B cell (primary cell): ENCODE measurements at regions not wholly inside any gene's neighbourhood (a gene's known extent, or its start where the extent isn't known, plus 50 kb on each side); places are given as distances from the start of the nearest gene placed in this dataset.

ENCODE experiments used
- ATAC-seq: fragments of 200-7000 bp; cut with Tn5 transposase; one replicate; pipeline ENCODE4 v1.10.0; 2021; ENCODE audit warnings: low read depth, mild to moderate bottlenecking, moderate number of reproducible peaks, moderate library complexity
- CTCF ChIA-PET: fragments of 350-600 bp; sonication (Branson Sonifier 250); formaldehyde crosslinking; loops from one replicate; lab custom pipeline; 2021; ENCODE audit warnings: antibody characterized with exemption, inconsistent platforms; lab: Charles Lee
- POLR2A ChIA-PET: fragments of 350-600 bp; sonication (Branson Sonifier 250); formaldehyde crosslinking; loops from one replicate; lab custom pipeline; 2021; ENCODE audit warnings: antibody characterized with exemption; lab: Charles Lee
- DNase-seq: peaks from one replicate; pipeline ENCODE4 v3.0.0; 2013
- H2AFZ ChIP-seq: 2 replicates; pipeline ENCODE4 v1.6.1; 2012; ENCODE audit warnings: mild to moderate bottlenecking, low read depth, low read length; ENCODE audit not compliant: insufficient read depth, poor library complexity, severe bottlenecking
- H3K27ac ChIP-seq, 2 donors: 1 replicate in 1 of 2; 2 replicates in 1 of 2; pipeline ENCODE4 v1.5.1; 2012 to 2013; ENCODE audit warnings: low read length in 2 of 2, mild to moderate bottlenecking in 2 of 2, moderate library complexity in 1 of 2
- H3K27me3 ChIP-seq, 4 experiments: fragments of 200-600 bp in 1 of 4; sonication (generic) in 1 of 4; replicated peaks in 1 of 4; 1 replicate in 2 of 4; 2 replicates in 2 of 4; pipeline versions ENCODE4 v1.6.1 to v1.7.0; 2013 to 2016; ENCODE audit warnings: low read length in 3 of 4, mild to moderate bottlenecking in 2 of 4, mixed read lengths in 1 of 4, moderate library complexity in 1 of 4; ENCODE audit not compliant: insufficient read depth in 4 of 4, control insufficient read depth in 3 of 4; ENCODE audit errors: control extremely low read depth in 1 of 4
- H3K36me3 ChIP-seq, 2 experiments: replicated peaks in 1 of 2; 1 replicate in 1 of 2; 2 replicates in 1 of 2; pipeline versions ENCODE4 v1.6.1 to v1.7.1; 2013; ENCODE audit warnings: low read length in 1 of 2; ENCODE audit not compliant: insufficient read depth in 2 of 2, control insufficient read depth in 1 of 2; ENCODE audit errors: control extremely low read depth in 1 of 2, extremely low read depth in 1 of 2
- H3K4me1 ChIP-seq, 2 donors: fragments of 200-600 bp in 1 of 2; sonication (generic) in 1 of 2; 1 replicate in 1 of 2; 2 replicates in 1 of 2; pipeline versions ENCODE4 v1.5.1 to v1.6.1; 2013 to 2017; ENCODE audit warnings: low read length in 2 of 2; ENCODE audit not compliant: control insufficient read depth in 2 of 2, insufficient read depth in 2 of 2
- H3K4me2 ChIP-seq: replicated peaks from 2 replicates; pipeline ENCODE3; 2012; ENCODE audit warnings: mild to moderate bottlenecking, low read depth, low read length; ENCODE audit not compliant: poor library complexity, severe bottlenecking
- H3K4me3 ChIP-seq, 5 experiments: fragments of 200-600 bp in 1 of 5; sonication (generic) in 1 of 5; 1 replicate in 3 of 5; 2 replicates in 2 of 5; pipeline versions ENCODE4 v1.5.1 to v1.7.0; 2011 to 2016; ENCODE audit warnings: low read length in 4 of 5, mild to moderate bottlenecking in 4 of 5, low read depth in 2 of 5, control low read depth in 1 of 5, moderate library complexity in 1 of 5; ENCODE audit not compliant: insufficient read depth in 1 of 5; ENCODE audit errors: control extremely low read depth in 1 of 5, extremely low read depth in 1 of 5
- H3K79me2 ChIP-seq: fragments of 200-600 bp; sonication (generic); one replicate; pipeline ENCODE4 v1.6.0; 2016; ENCODE audit warnings: low read length; ENCODE audit not compliant: control insufficient read depth, insufficient read depth
- H3K9ac ChIP-seq: fragments of 200-600 bp; sonication (generic); 2 replicates; pipeline ENCODE4 v1.6.1; 2017; ENCODE audit warnings: mild to moderate bottlenecking, low read length, moderate library complexity
- H3K9me3 ChIP-seq, 3 donors: one replicate each; pipeline versions ENCODE4 v1.6.1 to v1.7.1; 2013; ENCODE audit warnings: low read length in 2 of 3; ENCODE audit not compliant: control insufficient read depth in 2 of 3, insufficient read depth in 1 of 3; ENCODE audit errors: control extremely low read depth in 1 of 3
- H4K20me1 ChIP-seq: 2 replicates; pipeline ENCODE4 v1.6.0; 2012; ENCODE audit warnings: mild to moderate bottlenecking, low read length; ENCODE audit not compliant: insufficient read depth, control insufficient read depth, poor library complexity, severe bottlenecking
- H3K27ac Mint-ChIP-seq: one replicate; pipeline ENCODE4 v1.8.0; 2021; ENCODE audit warnings: mixed read lengths
- H3K27me3 Mint-ChIP-seq: one replicate; pipeline ENCODE4 v1.8.0; 2021; ENCODE audit warnings: mixed read lengths
- H3K4me1 Mint-ChIP-seq: one replicate; pipeline ENCODE4 v1.8.0; 2021; ENCODE audit warnings: mixed read lengths
- H3K4me3 Mint-ChIP-seq: one replicate; pipeline ENCODE4 v1.8.0; 2021; ENCODE audit warnings: mixed read lengths
- H3K9me3 Mint-ChIP-seq: one replicate; pipeline ENCODE4 v1.8.0; 2022; ENCODE audit warnings: mixed read lengths; ENCODE audit not compliant: insufficient read depth
- EZH2 ChIP-seq: IDR thresholded peaks from 2 replicates; pipeline ENCODE4 v1.6.1; 2012; ENCODE audit warnings: borderline replicate concordance, low read depth, mild to moderate bottlenecking, moderate library complexity, low read length; ENCODE audit not compliant: insufficient read depth, poor library complexity, severe bottlenecking
- WGBS: methylation state at CpG from one replicate; pipeline ENCODE4 v1.1.5; 2013; ENCODE audit warnings: missing lambda C conversion rate; ENCODE audit not compliant: insufficient coverage; 5-methylcytosine and 5-hydroxymethylcytosine counted together
- intact Hi-C: fragments of 100-400 bp; cut with micrococcal nuclease; formaldehyde crosslinking; loops from one replicate; pipeline ENCODE4 v1.10.0; 2022
- TF ChIP-seq, protein P1 (sequence below): fragments of 200-600 bp; IDR thresholded peaks from one replicate; pipeline ENCODE4 v1.8.0; 2022; ENCODE audit warnings: antibody characterized with exemption, mild to moderate bottlenecking

DNA sequence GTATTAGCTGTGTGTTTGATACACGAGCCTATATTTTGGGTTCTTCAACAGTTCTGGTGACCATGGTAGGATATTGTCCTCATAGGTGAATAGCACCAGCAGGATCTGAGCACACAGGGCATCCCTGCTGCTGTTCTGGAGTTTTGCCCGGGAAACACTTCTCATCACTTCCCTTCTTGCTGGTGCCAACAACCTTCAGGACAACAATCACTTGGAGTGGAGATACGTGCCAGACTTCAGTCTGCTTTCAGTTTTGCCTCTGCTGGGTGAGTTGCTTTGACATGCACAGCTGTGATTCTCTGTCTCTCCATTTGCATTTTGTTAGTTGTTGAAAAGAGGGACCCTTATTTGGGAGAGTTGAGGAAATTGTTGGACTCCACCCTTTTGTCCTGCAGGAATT lies 1347.2 kb upstream of the DDX18 start:
- H2AFZ ChIP-seq = no peak overlapping the region
- peaks cover 5% of the 10 kb centered on the region for H3K9me3 Mint-ChIP-seq
- no peak overlapping the region for H3K4me2 ChIP-seq
- 67% methylated on average over 1 of the region's 3 CpGs for WGBS
- intact Hi-C loops = no loop called here
- H3K4me3 Mint-ChIP-seq = no peak overlapping the region
- H3K27me3 Mint-ChIP-seq = no peaks in the 10 kb centered on the region
- no peaks in the 10 kb centered on the region for H3K4me1 ChIP-seq
- CTCF ChIA-PET = no interaction called here
- no peaks in the 10 kb centered on the region for H3K27me3 ChIP-seq
- TF ChIP-seq, protein P1, sequence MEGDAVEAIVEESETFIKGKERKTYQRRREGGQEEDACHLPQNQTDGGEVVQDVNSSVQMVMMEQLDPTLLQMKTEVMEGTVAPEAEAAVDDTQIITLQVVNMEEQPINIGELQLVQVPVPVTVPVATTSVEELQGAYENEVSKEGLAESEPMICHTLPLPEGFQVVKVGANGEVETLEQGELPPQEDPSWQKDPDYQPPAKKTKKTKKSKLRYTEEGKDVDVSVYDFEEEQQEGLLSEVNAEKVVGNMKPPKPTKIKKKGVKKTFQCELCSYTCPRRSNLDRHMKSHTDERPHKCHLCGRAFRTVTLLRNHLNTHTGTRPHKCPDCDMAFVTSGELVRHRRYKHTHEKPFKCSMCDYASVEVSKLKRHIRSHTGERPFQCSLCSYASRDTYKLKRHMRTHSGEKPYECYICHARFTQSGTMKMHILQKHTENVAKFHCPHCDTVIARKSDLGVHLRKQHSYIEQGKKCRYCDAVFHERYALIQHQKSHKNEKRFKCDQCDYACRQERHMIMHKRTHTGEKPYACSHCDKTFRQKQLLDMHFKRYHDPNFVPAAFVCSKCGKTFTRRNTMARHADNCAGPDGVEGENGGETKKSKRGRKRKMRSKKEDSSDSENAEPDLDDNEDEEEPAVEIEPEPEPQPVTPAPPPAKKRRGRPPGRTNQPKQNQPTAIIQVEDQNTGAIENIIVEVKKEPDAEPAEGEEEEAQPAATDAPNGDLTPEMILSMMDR = no peak
- no peak for TF ChIP-seq EZH2
- H3K9me3 ChIP-seq = peaks cover 3 to 14% (median 4%) of the 10 kb centered on the region in 3 donors
- no peaks in the 10 kb centered on the region for H3K4me1 Mint-ChIP-seq
- H3K4me3 ChIP-seq = no peak overlapping the region
- H3K27ac Mint-ChIP-seq = no peak overlapping the region
- POLR2A ChIA-PET = no interaction called here
- DNase-seq (no peak), ATAC-seq (no peak)
- H3K79me2 ChIP-seq = no peaks in the 10 kb centered on the region
- H3K27ac ChIP-seq = no peak overlapping the region
- no peaks in the 10 kb centered on the region for H3K36me3 ChIP-seq
- H4K20me1 ChIP-seq = no peaks in the 10 kb centered on the region
- no peak overlapping the region for H3K9ac ChIP-seq

- Histone ChIP-seq H3K79me2 (no peaks in the 10 kb centered on the region), H3K4me3 (no peak overlapping the region), H3K27ac (no peak overlapping the region), H3K36me3 (no peaks in the 10 kb centered on the region), H3K9ac (no peak overlapping the region), H3K27me3 (no peaks in the 10 kb centered on the region), H4K20me1 (no peaks in the 10 kb centered on the region), H2AFZ (no peak overlapping the region), H3K9me3 (peaks cover 0 to 2% (median 0%) of the 10 kb centered on the region in 3 donors), H3K4me2 (no peak overlapping the region), H3K4me1 (no peaks in the 10 kb centered on the region)
- ATAC-seq = no peak
- ChIA-PET CTCF (no interaction called here), POLR2A (no interaction called here)
- Mint-ChIP-seq H3K27ac (no peak overlapping the region), H3K4me3 (no peak overlapping the region), H3K4me1 (no peaks in the 10 kb centered on the region), H3K27me3 (no peaks in the 10 kb centered on the region), H3K9me3 (no peaks in the 10 kb centered on the region)
- no peak for DNase-seq
- no CpG with 5 or more reads among the region's 3 CpGs for WGBS
- intact Hi-C loops = no loop called here
- no peak for TF ChIP-seq EZH2
- TF ChIP-seq, protein P1 = no peak
Measured at GRCh38 chr2:116477229-116477628, 1337.3 kb upstream of the DDX18 start.
